Adrenal gland (tissue), 5 donors: ENCODE measurements at regions not wholly inside any gene's neighbourhood (a gene's known extent, or its start where the extent isn't known, plus 50 kb on each side); places are given as distances from the start of the nearest gene placed in this dataset.

Experiments
- CTCF ChIP-seq, 6 experiments: fragments of 450-650 bp in 4 of 6; fragments of 200-600 bp in 2 of 6; sonication (generic) in 1 of 6; IDR thresholded peaks; 1 replicate in 5 of 6; 2 replicates in 1 of 6; pipeline versions ENCODE4 v1.5.1 to v1.8.0; 2016 to 2021; ENCODE audit warnings: antibody characterized with exemption in 6 of 6, mild to moderate bottlenecking in 2 of 6, moderate library complexity in 1 of 6
- POLR2A ChIP-seq, 2 donors: fragments of 450-650 bp; IDR thresholded peaks; one replicate each; pipeline ENCODE4 v1.6.1; 2017; ENCODE audit warnings: antibody characterized with exemption in 2 of 2, mild to moderate bottlenecking in 2 of 2, moderate library complexity in 1 of 2
- donor health status: DM: no; HTN: no; CAD: no.

- TF ChIP-seq CTCF (IDR thresholded peaks at IDR 0.05) (no peak), POLR2A (IDR thresholded peaks at IDR 0.05) (no peak)
Measured at GRCh38 chr4:53682908-53683307, 91.6 kb upstream of the LNX1 start.
